Stomach smooth muscle (tissue), 2 donors: ENCODE measurements at regions not wholly inside any gene's neighbourhood (a gene's known extent, or its start where the extent isn't known, plus 50 kb on each side); places are given as distances from the start of the nearest gene placed in this dataset.

Source experiments
- H3K27ac ChIP-seq: one replicate; pipeline ENCODE4 v1.7.0; 2013; ENCODE audit warnings: mild to moderate bottlenecking, low read length, inconsistent platforms
- H3K27me3 ChIP-seq, 2 donors: one replicate each; pipeline ENCODE4 v1.7.0; 2013; ENCODE audit warnings: low read length in 2 of 2; ENCODE audit not compliant: insufficient read depth in 2 of 2, control insufficient read depth in 1 of 2
- H3K36me3 ChIP-seq, 2 donors: one replicate each; pipeline ENCODE4 v1.7.0; 2013; ENCODE audit warnings: low read length in 2 of 2; ENCODE audit not compliant: control insufficient read depth in 2 of 2, insufficient read depth in 2 of 2
- H3K4me1 ChIP-seq: one replicate; pipeline ENCODE4 v1.7.0; 2013; ENCODE audit warnings: low read length; ENCODE audit not compliant: control insufficient read depth, insufficient read depth
- H3K4me3 ChIP-seq, 2 donors: one replicate each; pipeline ENCODE4 v1.7.0; 2013; ENCODE audit warnings: low read length in 2 of 2
- H3K9ac ChIP-seq, 2 donors: one replicate each; pipeline ENCODE4 v1.7.0; 2013; ENCODE audit warnings: low read length in 2 of 2, mild to moderate bottlenecking in 1 of 2
- H3K9me3 ChIP-seq, 2 donors: one replicate each; pipeline ENCODE4 v1.7.0; 2013; ENCODE audit warnings: low read length in 2 of 2; ENCODE audit not compliant: control insufficient read depth in 2 of 2
- donor health status: healthy.
- donor health status: Pancreatic carcinoma.

DNA sequence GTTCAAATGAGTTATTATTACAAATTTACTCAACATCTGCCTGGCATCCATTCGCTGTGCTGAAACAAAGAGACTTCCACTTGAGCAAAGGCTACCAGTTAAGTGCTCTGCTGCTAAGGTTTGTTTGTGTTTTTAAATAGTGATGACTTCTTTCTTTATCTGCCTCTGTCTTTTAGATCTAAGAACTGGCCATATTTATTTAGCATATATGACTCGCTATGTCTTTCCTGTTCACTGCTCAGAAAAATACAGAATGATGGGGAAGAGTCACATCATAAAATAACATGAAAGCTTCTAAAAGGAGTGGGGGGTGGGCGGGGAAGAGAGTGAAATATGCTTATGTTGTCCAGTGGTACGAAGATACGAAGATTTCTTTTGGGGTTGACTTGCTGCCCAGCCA, 322.2 kb downstream of the GPAT3 start:
- Histone ChIP-seq H3K9me3 (no peaks in the 10 kb centered on the region), H3K4me3 (no peak overlapping the region), H3K27me3 (no peaks in the 10 kb centered on the region), H3K36me3 (no peaks in the 10 kb centered on the region), H3K9ac (no peak overlapping the region), H3K4me1 (no peaks in the 10 kb centered on the region), H3K27ac (no peak overlapping the region)

DNA sequence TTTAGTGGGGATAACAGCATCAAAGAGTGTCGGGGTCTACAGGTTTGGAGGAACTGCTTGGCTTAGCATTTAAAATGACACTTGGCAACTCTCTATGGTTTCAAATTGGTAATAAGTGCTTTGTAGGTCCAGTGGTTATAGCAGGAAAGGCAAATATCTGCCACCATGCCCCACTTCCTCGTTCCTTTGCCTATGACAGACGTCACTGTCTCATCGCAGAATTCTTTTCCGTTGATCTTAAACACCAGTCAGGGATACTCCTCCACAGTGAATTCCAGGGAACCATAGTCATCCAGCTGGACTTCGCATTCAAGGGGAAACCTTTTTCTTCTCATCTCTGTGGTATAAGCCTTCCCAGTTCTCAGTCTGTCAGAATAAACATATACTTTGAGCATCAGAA, 319.1 kb downstream of the GPAT3 start:
- Histone ChIP-seq H3K9ac (no peak overlapping the region), H3K27me3 (no peaks in the 10 kb centered on the region), H3K4me1 (no peaks in the 10 kb centered on the region), H3K4me3 (no peak overlapping the region), H3K9me3 (no peaks in the 10 kb centered on the region), H3K36me3 (no peaks in the 10 kb centered on the region), H3K27ac (no peak overlapping the region)

DNA sequence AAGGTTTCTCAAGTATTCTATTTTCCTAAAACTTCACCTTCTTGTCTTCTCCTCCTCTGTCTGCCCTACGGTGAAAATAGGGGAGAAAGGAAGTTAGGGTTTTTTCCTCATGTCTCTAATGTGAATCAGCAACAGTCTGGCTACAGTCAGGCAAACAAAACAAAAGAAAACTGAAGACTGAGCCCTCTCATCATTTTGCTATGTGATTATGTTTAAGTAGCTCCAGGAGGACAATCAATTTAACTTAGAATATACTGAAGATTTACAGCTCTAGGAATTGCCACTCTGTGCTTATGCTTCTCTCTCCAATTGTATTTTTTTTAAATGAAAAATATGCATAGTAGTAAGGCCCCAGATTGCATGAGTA, 316.2 kb downstream of the GPAT3 start:
- no peaks in the 10 kb centered on the region for H3K36me3 ChIP-seq
- H3K4me3 ChIP-seq = no peak overlapping the region
- H3K4me1 ChIP-seq = no peaks in the 10 kb centered on the region
- H3K9me3 ChIP-seq = no peaks in the 10 kb centered on the region
- H3K9ac ChIP-seq = no peak overlapping the region
- no peak overlapping the region for H3K27ac ChIP-seq
- H3K27me3 ChIP-seq = no peaks in the 10 kb centered on the region

DNA sequence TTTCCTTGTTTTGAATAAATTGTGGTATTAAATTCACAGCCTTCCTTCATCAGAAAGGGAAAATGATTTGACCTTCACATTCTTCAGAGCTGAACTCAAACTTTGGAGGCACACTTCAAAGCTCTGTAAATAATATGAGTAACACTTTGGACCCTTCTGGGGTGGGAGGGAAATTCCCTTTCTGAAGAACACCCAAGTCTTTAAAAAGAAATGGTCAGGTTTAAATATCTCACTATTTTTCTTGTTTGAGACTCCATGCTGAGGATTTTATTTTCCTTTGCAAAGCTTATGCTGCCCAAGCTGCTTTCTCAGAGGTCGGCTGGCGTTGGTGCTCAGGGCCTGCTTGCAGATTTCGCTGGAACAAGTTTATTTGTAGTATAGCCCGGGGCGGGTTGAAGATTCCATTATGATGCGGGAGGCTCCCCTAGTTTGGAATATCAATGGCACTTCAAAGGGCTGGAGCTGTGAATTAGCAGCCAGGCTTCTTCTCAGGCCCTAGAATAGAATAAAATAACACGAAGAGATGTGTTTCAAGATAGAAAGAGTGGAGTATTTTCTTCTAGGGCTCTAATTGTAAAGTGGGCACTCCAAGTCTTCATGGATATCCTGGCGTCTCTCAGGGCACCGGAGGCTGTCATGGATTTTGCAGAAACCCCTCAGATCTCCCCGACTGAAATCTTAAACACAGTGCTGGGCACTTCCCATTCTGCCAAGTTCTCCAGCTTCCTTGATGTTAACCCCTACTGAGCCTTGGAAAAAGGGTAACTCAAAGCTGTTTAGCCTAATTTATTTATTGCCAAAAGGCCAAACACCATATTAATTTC, 315.6 kb downstream of the GPAT3 start:
- Histone ChIP-seq H3K9ac (no peak overlapping the region), H3K4me3 (no peak overlapping the region), H3K27me3 (no peaks in the 10 kb centered on the region), H3K9me3 (no peaks in the 10 kb centered on the region), H3K36me3 (no peaks in the 10 kb centered on the region), H3K27ac (no peak overlapping the region), H3K4me1 (no peaks in the 10 kb centered on the region)

DNA sequence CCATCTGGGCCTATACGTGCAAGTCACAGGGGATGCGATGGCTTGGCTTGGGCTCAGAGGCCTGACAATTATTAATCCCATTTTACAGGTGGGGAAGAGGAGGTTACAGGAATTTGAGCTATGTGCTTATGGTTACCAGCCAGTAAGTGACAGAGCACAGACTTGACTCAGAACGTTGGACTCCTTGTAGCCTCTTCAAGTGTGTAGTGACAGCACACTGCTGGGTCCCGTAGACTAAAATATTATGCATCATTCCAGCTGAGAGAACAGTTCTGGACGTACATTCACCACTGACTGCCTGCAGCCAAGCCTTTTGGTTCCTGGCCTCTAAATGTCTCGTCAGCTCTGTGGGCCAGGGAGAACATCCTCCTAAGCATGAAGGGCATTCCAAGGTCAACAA, 314.5 kb downstream of the GPAT3 start:
- Histone ChIP-seq H3K9ac (no peak overlapping the region), H3K27me3 (no peaks in the 10 kb centered on the region), H3K36me3 (no peaks in the 10 kb centered on the region), H3K9me3 (no peaks in the 10 kb centered on the region), H3K4me3 (no peak overlapping the region), H3K4me1 (no peaks in the 10 kb centered on the region), H3K27ac (no peak overlapping the region)

DNA sequence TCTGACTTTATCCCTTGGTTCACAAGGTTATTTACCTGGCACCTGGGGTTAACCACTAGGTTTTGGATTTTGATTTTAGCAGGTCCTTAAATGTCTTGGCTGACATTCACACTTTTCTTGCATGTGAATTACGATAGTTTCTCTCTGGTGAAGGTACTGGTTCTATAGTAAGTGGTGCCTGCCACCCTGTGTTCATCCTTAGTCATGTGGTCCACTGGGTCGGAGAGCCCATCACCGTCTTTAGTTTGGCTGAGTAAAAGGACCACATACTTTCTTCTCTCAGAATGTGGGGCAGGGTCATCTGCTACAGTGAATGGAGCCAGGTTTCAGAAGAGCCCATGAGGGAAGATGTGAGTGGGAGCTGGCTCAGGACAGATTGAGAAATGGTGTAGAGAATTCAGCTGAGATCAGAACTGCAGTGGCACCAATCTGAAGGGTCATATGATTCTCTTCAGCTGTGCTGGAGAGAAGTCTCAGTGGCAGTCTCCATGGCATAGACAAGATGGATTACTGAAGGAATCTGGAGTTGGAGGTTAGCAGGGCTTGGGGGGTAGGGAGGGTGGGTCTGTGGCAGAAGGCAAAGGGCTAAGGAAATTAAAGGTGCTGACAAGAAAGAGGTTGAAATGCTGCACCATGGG, 310.4 kb downstream of the GPAT3 start:
- H3K27me3 ChIP-seq = peaks cover 0 to 2% of the 10 kb centered on the region in 2 donors
- no peak overlapping the region for H3K4me3 ChIP-seq
- H3K4me1 ChIP-seq = no peaks in the 10 kb centered on the region
- H3K27ac ChIP-seq = no peak overlapping the region
- H3K36me3 ChIP-seq = no peaks in the 10 kb centered on the region
- no peaks in the 10 kb centered on the region for H3K9me3 ChIP-seq
- H3K9ac ChIP-seq = no peak overlapping the region

DNA sequence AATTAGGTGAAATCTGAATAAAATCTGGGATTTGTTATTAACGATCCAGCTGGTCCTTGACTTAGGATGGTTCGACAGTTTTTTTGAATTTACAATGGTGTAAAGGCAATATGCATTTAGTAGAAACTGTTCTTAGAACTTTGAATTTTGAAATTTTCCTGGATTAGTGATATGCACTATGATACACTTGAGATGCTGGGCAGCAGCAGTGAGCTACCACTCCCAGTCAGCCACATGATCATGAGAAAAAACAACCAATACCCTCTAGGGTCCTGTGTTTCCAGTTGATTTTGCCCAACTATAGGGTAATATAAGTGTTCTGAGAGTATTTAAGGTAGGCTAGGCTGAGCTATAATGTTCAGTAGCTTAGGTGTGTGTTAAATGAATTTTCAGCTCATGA, 303.7 kb downstream of the GPAT3 start:
- H3K4me1 ChIP-seq = no peaks in the 10 kb centered on the region
- H3K9me3 ChIP-seq = no peaks in the 10 kb centered on the region
- H3K36me3 ChIP-seq = no peaks in the 10 kb centered on the region
- H3K9ac ChIP-seq = no peak overlapping the region
- peaks cover 0 to 2% of the 10 kb centered on the region in 2 donors for H3K27me3 ChIP-seq
- no peak overlapping the region for H3K27ac ChIP-seq
- H3K4me3 ChIP-seq = no peak overlapping the region

DNA sequence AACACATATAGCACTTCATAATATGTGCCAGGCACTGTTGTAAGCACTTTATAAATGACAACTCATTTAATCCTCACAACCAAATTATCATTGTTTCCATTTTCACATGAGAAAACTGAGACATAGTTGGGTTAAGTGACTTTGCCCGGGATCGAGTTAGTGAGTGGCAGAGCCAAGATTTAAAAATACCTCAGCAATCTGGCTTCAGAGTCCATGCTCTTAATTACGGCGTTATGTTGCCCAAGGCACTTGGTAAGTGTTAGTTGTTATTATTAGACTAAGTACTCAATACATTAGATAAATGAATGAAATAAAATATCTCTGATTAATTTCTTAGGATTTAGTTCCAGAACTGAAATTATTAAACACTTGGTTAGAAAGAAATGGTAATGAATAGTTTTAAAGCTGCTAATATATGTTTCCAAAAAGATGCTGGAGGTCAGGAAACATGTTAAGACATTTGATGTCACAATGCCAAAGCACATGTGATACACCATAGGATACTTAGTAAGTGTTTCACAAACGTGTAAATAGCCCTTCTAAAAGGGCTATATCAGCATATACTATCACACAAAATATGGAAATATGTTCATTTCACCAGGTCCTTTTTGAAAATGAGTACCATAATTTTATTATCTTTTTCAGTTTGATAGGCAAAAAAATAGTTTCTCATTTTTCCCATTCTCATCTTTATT, 301.9 kb downstream of the GPAT3 start:
- Histone ChIP-seq H3K9ac (no peak overlapping the region), H3K4me3 (no peak overlapping the region), H3K9me3 (no peaks in the 10 kb centered on the region), H3K36me3 (no peaks in the 10 kb centered on the region), H3K4me1 (no peaks in the 10 kb centered on the region), H3K27me3 (peaks cover 0 to 2% of the 10 kb centered on the region in 2 donors), H3K27ac (no peak overlapping the region)

DNA sequence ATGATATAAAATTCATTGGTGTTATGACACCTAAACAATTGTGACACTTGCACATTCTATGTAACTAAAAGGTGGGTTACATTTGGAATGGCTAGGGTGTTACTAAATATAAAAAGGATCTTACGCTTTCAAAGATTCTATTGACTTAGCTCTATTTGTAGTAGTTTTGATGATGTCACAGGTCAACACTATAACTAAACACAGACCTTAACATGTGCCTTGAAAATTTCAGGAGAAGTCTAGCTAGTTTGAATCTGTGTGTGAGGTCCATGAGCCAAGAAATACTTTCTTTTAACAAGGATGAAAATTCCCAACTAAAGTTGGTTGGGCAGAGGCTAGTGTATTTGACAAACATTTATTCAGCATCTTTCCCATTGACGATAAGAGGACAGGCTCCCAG, 298.0 kb downstream of the GPAT3 start:
- H3K27me3 ChIP-seq = no peaks in the 10 kb centered on the region
- H3K9ac ChIP-seq = no peak overlapping the region
- no peak overlapping the region for H3K4me3 ChIP-seq
- H3K36me3 ChIP-seq = no peaks in the 10 kb centered on the region
- H3K4me1 ChIP-seq = no peaks in the 10 kb centered on the region
- H3K27ac ChIP-seq = no peak overlapping the region
- H3K9me3 ChIP-seq = no peaks in the 10 kb centered on the region

DNA sequence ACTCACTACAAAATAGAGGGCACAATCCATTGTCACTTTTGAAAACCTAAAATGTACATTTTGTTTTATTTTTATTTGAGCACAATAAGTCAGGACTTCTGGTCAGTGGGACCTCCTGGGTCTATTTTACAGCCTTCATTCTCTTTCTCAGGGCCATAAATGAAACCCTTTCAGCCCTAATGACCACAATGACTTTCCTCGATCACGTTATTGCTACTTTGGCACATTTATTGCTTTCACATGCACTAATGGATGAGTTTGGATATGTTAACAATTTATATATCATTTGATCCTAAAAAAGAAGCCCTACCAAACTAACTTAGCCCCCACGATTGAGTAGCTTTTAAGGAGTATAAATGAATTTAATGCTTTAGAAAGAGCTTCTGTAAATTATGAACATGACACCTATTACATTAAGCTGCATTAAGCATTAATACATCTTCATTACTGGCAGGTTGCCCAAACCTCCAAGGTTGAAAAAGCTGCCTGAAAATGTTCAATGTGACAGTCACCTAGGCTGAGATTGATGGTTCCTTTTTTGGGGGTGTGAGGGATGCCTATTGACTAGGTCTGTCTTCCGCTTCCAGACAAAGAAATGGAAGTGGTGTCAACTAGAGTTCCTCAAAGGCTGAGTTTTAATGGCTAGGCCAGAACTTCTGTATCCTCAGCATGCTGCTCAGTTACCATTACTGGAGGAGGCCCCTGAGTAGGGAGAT, 296.4 kb downstream of the GPAT3 start:
- H3K4me1 ChIP-seq = no peaks in the 10 kb centered on the region
- H3K9ac ChIP-seq = no peak overlapping the region
- no peaks in the 10 kb centered on the region for H3K27me3 ChIP-seq
- H3K9me3 ChIP-seq = no peaks in the 10 kb centered on the region
- H3K27ac ChIP-seq = no peak overlapping the region
- H3K36me3 ChIP-seq = no peaks in the 10 kb centered on the region
- H3K4me3 ChIP-seq = no peak overlapping the region
